HG03064 (cell line): ENCODE measurements at regions not wholly inside any gene's neighbourhood (a gene's known extent, or its start where the extent isn't known, plus 50 kb on each side); places are given as distances from the start of the nearest gene placed in this dataset.

Experiments
- ATAC-seq: cut with Tn5 transposase; IDR thresholded peaks from one replicate; pipeline ENCODE4 v1.9.1; 2021; ENCODE audit warnings: low read depth; ENCODE audit not compliant: unreplicated experiment

DNA sequence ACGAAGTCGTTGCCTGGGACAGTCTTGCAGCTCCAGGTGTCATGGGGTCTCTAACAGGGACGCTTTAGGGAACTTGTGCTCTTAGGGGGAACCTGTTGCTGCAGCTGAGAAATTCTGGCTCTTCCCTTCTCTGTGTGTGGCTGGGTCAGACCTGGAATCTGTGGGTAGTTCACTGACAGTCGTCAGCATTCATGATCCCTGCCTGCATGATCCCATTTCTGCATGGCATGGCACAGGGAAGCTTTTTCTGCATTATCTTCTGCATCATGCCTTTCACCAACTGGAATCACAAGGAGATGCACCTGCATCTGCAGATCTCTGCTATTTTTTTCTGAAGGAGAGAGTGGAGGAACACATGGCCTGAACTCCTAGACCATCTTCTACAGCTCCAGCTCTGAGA is 85.6 kb downstream of the SOX9 start:
- ATAC-seq = no peak

DNA sequence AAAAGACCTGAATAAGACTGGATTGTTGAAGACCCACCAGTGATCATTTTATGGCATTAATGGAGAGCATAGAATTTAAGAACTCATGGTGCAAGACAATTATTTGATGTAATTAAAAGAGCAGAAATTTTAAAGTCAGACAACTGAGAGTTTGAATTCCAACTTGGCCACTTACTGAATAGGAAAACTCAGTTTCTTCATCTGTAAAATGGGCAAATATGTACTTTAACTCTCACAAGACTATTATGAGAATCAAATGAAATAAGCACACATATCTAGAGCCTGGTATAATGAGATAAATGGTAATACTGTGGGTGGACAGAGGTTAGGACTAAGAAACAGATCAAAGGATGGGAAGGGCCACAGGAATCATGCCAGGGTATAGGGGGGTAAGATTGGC is 88.0 kb downstream of the SOX9 start:
- no peak for ATAC-seq

DNA sequence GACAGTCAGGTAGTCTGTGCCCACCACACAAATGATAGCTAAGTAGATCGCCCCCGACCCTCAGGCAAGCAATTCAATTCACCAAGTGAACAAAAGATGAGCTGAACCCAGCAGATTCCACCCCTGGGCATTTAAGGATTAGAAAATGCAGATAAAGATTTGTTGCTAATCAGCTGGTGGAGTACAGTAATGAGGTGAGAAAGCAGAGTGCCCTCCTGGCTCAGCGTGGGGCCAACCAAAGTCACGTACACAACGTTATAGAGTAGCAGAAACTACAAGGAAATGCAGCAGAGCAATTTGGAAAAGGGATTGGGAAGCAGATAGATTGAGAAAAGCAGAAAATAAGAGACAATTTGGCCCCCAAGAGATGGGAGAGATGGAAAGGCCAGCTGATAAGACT is 91.2 kb downstream of the SOX9 start:
- no peak for ATAC-seq

DNA sequence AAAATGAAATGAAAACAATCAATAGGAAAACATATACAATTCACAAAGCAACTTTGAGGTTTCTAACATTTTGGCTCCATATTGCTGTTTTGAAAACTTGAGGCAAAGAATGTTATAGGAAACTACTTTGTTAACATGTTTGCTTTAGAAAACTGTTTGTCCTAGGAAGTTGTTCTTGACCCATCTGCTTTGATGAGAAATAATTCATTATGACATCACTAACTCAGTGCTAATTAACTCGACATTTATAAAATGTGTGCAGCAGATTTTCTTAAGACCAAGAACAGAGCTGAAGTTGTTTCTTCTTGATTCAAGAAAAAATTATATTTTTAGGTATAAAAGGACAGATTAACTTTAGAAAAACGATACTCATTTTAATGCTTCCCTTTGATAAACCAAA is 94.7 kb downstream of the SOX9 start:
- no peak for ATAC-seq

DNA sequence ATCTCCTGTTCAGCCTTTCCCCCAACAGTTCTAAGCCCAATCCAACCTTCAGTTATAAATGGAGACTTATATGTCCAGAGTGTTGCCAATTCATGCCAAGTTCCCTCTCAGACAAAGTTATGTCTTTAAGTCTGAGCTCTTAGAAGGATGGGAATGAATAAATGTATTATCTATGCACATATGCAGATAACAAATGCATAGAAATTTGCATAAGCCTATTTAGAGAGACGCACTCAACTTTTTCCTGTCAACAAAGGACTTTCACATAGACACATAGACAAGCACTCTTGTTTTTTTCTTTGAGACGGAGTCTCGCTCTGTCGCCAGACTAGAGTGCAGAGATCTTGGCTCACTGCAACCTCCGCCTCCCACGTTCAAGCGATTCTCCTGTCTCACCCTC is 95.1 kb downstream of the SOX9 start:
- no peak for ATAC-seq

DNA sequence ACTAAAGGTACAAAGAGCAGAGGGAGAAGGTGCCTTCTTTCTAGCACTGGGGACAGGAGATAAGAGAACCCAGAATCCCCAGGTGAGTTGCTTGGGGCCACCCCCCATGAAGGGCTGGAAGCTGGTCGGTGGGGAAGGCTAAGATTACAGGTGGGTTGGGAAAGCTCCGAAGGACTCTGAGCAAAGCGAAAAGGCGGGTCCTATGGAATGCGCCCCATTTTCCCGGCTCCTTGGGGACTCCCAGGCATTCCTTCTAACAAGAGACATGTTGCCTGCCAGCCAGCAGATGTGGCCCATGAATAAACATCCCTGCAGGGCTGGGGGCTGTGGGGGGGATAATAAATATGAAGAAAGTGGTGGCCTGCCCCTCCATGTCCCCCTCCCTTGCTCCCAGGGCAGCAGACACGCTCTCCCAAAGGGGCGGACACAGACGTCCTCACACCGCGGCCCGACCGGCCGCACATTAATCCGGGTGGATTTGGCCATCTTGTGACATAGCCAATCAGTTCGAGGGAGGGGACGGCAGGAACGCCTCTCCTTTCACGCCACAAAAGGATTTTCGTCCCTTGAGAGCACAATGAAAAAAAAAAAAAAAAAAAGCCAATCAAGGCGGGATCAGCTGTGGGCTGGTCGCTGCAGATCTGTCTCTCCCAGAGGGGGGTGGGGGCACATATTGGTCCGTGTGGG is 98.5 kb downstream of the SOX9 start:
- no peak for ATAC-seq

DNA sequence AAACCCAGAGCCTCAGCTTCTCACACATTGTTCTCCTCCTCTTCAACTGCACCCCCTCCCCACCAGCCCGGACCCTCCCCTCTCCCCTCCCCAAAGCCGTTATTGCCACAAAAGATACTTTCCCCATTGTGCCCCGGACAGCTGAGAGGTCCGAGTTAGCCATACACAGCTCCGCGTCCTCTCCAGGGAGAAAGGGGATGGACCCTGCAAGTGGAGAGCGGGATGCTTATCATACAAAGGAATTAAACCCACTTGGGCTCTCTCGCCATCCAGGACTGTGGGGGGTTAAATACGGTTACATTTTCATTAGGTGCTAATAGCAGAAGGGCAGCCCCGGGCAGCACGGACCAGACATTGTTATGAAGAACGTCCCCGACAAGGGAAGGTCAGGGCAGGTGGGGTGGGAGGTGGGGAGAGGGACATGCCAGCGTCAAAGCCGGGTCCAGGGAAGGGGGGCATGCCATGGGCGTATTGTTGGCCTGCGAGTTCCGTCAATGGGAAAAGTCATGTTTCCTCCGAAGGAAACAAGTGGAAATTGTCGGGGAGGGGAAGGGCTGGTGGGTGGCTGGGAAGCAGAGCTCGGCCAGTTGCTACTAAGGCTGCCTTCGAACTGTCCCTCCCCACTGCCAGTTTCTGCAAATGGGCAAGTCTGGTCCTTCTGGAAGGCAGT is 99.1 kb downstream of the SOX9 start:
- no peak for ATAC-seq

DNA sequence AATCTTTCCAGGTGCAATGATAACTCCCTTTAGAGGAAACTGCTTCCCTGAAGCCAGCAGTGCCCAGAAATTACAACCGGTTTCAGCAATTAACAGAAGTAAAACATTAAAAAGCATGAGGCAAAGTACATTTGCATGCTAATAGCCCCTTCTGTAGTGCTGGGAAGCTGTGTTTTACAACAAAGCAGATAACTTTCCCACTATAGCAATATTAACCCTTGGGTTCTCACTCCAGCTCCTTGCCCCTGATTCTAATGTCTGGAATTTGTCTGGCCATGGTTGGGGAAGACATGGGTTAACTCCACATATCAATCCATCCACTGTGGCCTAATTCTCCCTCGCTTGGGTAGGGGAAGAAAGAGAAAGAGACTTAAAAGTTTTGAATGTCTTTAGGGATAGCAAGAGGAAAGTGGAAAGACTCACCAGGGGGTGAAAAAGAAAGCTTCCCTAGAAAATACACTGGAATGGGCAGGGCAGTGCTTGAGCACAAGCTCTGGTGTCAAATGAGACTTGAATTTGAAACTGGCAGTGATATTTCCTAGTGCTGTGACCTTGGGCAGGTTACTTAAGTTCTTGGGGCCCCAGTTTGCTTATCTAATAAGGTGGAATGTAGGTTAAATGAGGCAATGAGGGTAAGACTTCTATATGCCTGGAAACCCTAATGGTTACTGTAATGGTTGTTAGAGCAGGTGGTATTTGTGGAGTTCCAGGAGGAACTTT is 102.0 kb downstream of the SOX9 start:
- ATAC-seq = no peak

DNA sequence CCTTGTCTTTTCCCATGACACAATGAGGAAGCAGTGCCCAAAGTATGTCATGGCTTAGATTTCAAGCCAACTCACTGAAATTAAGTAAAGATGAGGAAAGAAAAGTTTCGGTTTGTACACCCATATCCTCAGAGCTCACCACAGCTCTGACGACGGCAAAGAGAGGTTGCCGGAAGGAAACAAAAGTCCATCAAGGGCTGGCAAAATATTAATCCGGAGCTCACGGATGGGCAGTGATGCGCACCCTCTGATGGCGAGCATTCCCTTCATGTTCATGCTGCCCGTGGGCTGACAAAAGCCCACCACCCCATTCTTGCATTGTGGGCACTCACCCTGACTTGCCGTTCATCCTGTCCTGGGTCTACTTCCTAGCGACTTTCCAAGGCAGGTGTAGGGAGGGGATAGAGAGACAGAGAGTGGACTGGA is 103.1 kb downstream of the SOX9 start:
- no peak for ATAC-seq

DNA sequence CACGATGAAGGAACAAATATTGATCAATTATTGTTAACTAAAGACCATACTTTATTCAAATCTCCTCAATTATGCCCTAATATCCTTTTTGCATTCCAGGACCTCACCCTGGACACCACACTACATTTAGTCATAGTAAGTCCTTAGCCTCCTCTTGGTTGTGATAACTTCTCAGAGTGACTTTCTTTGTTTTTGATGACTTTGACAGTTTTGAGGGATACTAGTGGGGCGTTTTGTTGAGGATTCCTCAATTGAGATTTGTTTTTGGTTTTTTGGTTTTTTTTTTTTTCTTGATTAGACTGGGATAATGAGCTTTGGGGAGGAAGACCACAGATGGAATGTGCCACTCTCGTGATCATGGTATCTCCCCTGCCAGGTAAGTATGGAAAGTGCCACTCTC is 105.5 kb downstream of the SOX9 start:
- ATAC-seq = no peak

DNA sequence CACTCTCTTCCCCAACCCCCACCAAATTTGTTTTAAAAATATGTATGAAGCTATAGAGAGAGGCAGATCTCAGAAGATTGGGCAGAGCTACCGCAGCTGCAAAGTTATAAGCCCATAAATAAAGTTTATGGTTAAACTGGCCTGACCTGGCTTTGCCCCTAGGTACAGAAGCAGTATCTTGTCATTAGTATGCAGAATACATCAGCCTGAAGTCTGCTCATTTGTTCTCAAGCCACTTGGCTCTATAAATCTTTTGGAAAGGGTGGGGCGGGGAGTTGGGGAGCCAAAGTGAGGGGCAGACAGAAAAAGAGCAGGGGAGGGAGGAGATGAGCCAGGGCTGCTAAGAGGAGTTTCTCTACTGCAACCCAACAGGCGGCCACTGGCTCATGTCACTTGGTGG is 113.2 kb downstream of the SOX9 start:
- ATAC-seq = no peak

DNA sequence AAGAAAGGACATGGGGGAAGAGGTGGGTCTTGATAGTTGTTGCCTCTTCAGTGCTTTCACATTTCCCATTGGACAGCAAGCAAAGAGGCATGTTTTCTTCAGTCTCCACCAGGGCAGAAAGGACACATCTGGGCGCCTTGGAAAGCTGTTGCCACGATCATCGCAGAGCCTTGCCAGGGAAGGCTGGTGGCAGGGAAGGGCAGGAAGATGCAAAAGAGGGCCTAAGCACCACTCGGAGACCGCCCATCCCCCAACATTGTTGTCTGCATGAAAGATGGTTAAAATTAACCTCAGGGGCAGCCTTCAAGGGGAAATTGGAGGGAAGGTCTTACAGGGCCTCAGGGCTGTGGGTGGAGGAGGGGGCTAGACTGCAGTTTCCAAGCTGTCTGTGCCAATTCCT is 114.2 kb downstream of the SOX9 start:
- ATAC-seq = no peak

DNA sequence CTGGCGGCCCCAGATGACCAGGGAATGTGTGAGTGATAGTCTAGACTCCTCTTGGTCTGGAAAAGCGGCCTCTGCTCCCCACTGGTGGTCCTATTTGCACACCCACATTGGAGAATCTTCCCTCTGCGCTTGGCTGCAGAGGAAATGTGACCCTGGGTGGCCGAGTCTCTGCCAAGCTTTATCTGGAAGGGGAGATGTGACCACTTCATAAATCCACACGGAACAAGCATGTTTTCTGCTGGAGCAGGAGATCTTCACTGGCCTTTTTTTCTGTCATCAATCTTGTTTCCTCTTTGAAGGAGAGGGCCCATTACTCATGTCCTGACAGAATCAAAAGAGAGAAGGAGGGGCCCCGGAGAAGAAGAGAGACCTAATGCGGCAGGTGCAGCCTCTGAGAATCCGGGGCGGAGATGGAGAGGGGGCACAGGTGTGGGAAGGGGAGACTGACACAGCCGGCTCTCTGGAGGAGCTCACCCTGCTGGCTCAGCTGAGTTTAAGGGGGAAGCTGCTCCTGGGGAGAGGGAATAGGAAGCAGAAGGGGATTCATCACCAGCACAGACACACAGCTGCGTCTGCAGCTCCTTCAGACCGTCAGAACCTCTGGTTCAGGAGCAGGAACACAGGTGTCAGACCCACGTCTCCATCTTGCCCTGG is 116.3 kb downstream of the SOX9 start:
- no peak for ATAC-seq

DNA sequence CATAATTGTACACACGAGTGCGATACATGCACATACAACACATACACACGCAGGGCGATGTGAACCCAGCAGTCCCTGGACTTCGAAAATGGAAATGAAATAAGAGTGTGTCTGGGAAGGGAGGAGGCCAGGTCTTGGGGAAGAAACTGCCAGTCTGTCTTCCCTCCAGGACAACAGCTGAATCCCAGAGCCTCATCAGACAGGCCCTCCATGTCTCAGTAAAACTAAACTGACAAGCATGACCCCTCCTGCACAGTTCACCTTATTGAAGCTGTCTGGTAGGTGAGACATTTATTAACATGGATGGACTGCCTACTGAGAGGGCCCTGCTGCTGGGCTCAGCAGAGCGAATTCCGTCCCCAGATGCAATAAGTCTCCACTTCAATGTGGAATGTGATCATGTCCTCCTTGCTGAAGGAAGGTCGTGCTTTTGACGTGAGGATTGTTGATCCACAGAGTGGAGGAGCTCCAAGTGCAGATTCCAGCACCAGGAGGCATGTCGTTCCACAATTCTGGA is 117.4 kb downstream of the SOX9 start:
- no peak for ATAC-seq

DNA sequence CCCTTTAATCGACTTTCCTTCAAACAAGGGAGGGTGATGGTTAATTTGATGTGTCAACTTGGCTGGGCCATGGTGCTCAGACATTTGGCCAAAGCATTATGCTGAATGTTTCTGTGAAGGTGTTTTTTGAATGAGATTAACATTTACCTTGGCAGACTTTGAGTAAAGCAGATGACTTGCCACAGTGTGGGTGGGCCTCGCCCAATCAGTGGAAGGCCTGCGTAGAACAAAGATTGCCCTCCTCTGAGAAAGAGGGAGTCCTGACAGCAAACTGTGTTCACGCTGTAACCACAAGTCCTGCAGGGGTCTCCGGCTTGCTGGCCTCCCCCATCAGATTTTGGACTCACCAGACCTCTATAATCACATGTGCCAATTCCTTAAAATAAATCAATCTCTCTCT is 118.7 kb downstream of the SOX9 start:
- ATAC-seq = no peak

DNA sequence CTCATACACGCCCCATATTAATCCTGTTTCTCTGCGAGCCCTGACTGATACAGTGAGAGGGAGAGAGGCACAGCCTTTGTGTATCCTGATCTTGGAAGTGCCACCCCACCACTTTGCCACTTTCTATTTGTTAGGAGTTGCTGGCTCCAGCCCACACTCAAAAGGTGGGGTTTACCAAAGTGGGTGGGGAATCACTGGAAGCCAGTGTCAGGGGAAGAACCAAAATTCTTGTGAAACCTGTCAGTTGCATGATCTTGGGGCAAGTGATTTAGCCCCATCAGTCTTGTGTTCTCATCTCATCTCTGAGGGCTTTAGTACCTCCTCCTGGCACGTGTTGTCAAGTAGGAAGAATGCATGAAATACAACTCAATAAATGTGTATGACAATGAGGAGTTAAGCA is 119.5 kb downstream of the SOX9 start:
- ATAC-seq = no peak

DNA sequence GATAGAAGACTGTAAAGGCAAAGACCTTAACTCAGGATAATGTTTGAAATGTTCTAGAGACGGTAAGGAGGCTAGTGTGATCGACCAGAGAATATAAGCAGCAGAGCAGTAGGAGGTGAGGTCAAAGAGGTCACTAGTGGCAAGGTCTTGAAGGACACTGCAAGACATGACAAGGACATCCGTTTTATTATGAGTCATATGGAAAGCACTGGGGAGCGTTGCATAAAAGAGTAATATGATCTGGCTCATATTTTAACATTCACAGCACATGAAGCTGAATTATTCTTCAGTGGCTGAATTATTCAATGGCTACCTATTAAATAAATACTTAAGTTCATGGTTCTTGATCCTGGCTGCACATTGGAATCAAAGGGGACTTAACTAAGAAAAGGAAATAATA is 123.7 kb downstream of the SOX9 start:
- no peak for ATAC-seq

DNA sequence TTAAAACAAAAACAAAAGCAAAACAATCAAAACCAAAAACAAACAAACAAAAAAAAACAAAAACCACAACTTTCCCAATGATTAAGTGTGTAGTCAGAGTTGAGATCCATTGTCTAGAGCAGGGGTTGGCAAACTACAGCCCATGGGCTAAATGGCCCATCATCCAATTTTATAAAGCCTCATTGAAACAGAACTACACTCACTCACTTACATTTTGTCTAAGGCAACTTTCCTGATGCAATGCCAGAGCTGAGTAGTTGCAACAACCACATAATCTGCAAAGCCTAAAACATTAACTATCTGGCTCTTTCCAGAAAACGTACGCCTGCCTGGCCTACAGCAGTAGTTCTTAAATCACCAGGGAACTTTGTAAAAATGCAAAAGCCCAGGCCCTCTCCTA is 124.1 kb downstream of the SOX9 start:
- no peak for ATAC-seq

DNA sequence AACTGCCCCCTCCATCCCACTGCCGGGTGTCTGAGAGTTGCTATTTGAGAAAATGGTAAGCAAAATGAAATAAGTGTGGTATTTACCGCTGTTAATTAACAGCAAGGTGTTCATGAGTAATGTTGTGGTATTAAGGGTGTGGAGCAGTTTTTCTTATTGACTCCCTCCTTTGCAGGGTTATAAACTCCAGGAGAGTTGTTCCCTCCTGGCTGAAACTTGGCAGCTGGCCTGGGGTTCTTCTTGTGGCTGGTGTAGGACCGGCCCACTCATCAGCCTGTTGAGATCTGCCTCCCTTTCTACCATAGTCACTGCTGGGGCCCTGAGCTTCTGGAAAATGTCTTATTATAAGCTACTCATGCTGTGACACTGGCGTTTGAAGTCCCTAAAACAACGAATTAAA is 128.6 kb downstream of the SOX9 start:
- no peak for ATAC-seq

DNA sequence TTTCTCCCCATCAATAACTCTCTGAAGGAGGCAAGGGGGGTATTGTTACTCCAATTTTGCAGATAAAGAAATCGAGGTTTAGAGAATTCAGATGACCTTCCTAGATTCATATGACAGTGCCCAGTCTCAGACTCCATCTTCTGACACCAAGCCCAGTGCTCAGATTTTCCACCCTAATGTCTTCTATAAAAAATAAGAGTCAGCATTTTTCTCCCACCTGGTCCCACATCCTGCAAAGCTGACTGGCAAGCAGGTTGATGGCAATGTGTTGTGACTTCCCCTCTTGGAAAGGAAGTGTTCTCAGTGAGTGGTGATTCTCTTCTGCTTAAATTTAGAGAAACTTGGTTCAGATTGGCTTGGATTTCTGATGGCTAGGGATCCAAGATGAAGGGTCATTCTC is 129.4 kb downstream of the SOX9 start:
- ATAC-seq = no peak

DNA sequence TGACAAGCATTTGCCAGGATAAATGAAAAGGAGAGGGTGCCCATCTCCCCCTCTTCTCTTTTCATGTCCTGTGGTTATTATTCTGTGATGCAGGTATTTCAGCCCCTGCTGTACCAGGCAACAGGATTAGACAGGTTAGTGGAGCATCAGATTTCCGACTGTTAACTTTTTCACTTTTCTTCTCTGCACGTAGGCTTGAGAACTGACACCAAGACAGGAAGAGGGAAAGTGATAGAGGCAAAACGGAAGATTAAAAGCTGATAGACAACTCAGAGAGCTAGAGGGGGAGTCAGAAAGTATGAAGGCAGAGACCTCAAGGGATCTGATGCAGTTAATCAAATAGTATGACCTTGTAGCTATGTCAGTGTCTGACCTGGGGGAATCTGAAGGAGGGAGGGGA is 132.8 kb downstream of the SOX9 start:
- ATAC-seq = no peak
